ENCODE measurements at regions not wholly inside any gene's neighbourhood (a gene's known extent, or its start where the extent isn't known, plus 50 kb on each side); places are given as distances from the start of the nearest gene placed in this dataset.

DNA sequence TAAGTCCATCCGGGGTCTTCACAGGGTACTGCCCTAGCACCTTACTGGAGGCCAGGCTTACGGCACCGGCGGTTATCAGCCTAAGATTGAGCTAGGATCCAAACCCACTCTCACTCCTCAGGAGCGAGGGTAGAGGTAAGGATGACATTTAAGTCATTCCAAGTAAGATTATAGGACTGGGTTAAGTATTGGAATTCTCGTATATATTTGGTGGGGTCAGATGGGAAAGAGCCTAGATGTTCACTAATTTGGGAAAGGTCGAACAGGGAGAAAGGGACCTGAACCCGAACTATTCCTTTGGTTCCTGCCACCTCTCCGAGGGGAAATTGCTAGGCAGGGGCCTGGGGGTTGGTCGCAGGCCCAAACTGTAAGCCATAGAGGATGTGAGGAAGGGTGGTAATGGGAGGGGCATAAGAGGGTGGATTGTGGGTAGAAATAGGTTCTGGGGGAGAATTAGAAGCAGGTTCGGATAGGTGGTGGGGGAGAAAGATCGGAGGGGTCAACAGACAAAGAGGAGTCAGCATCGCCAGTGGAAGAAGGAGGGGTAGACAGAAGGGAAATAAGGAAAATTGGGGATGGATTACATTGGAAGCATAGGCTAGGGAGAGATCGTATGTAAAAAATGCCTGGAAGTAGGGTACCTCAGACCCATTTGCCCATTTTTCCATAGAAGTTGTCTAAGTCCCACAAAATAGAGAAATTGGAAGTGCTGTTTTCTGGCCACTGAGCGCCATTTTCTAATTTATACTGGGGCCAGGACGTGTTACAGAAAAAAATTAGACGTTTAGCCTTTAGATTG is 747.1 kb upstream of the ADGRB3 start (continued):
- TF ChIP-seq ZNF830 (CRISPR knock-in tag; IDR thresholded peaks at IDR 0.05) (peak; percentile 96), HDAC2 (IDR thresholded peaks at IDR 0.05) (no peak), SNIP1 (IDR thresholded peaks at IDR 0.05; ENCODE audit: low read depth) (peak; percentile 14; the same call in 1 of the 2 replicates), TEAD1 (CRISPR knock-in tag; IDR thresholded peaks at IDR 0.05) (peak in 1 of 2 experiments; percentile 39; a peak in 1 of 4 replicates), MAZ (CRISPR knock-in tag; conservative IDR thresholded peaks at IDR 0.05 in 1 of 2, IDR thresholded peaks at IDR 0.05 in 1 of 2) (no peak; a peak in 1 of 4 replicates), XRCC5 (IDR thresholded peaks at IDR 0.05; ENCODE audit: low read depth, low read length) (no peak), CCNT2 (IDR thresholded peaks at IDR 0.05; ENCODE audit: borderline replicate concordance, extremely low read depth, insufficient read length, low read depth, low read length) (no peak), CREM (IDR thresholded peaks at IDR 0.05; ENCODE audit: low read depth) (no peak), ZBTB1 (CRISPR knock-in tag; IDR thresholded peaks at IDR 0.05; ENCODE audit: borderline replicate concordance, low read depth) (no peak), KAT7 (CRISPR knock-in tag; IDR thresholded peaks at IDR 0.05; ENCODE audit: borderline replicate concordance) (no peak), HLTF (IDR thresholded peaks at IDR 0.05) (peak; percentile 71; the same call in 1 of the 2 replicates), ZNF76 (CRISPR knock-in tag; IDR thresholded peaks at IDR 0.05; ENCODE audit: borderline replicate concordance) (0 out of 2 replicates have a peak, but pooled peaks have one; percentile 45), RBBP5 (IDR thresholded peaks at IDR 0.05; ENCODE audit: borderline replicate concordance, insufficient read depth, low read length, poor library complexity, severe bottlenecking) (no peak), ZNF274 (IDR thresholded peaks at IDR 0.05; ENCODE audit: borderline replicate concordance, low read depth, low read length) (no peak), ZC3H11A (IDR thresholded peaks at IDR 0.05; ENCODE audit: low read depth, low read length) (peak; percentile 87), SMARCE1 (IDR thresholded peaks at IDR 0.05) (peak; percentile 34; the same call in 1 of the 2 replicates), ZKSCAN1 (IDR thresholded peaks at IDR 0.05; ENCODE audit: low read depth, low read length) (no peak), ZNF707 (CRISPR knock-in tag; conservative IDR thresholded peaks at IDR 0.05) (no peak), ZNF551 (CRISPR knock-in tag; IDR thresholded peaks at IDR 0.05) (peak; percentile 42; the same call in 1 of the 2 replicates), HDGF (IDR thresholded peaks at IDR 0.05) (0 out of 2 replicates have a peak, but pooled peaks have one; percentile 34), SMAD2 (IDR thresholded peaks at IDR 0.05; ENCODE audit: low read depth, low read length) (no peak), NR3C1 (CRISPR knock-in tag; IDR thresholded peaks at IDR 0.05) (no peak), SIN3A (IDR thresholded peaks at IDR 0.05; ENCODE audit: borderline replicate concordance in 2 of 2, control insufficient read depth in 1 of 2, low read depth in 2 of 2, low read length in 2 of 2) (0 out of 4 replicates have a peak, but pooled peaks of 1 of the 2 experiments have one; percentile 22), SMARCA4 (IDR thresholded peaks at IDR 0.05) (0 out of 2 replicates have a peak, but pooled peaks have one; percentile 36), ZNF57 (CRISPR knock-in tag; IDR thresholded peaks at IDR 0.05) (0 out of 2 replicates have a peak, but pooled peaks have one; percentile 13), EHMT2 (IDR thresholded peaks at IDR 0.05) (0 out of 2 replicates have a peak, but pooled peaks have one; percentile 11)
- TF ChIP-seq, protein P1, sequence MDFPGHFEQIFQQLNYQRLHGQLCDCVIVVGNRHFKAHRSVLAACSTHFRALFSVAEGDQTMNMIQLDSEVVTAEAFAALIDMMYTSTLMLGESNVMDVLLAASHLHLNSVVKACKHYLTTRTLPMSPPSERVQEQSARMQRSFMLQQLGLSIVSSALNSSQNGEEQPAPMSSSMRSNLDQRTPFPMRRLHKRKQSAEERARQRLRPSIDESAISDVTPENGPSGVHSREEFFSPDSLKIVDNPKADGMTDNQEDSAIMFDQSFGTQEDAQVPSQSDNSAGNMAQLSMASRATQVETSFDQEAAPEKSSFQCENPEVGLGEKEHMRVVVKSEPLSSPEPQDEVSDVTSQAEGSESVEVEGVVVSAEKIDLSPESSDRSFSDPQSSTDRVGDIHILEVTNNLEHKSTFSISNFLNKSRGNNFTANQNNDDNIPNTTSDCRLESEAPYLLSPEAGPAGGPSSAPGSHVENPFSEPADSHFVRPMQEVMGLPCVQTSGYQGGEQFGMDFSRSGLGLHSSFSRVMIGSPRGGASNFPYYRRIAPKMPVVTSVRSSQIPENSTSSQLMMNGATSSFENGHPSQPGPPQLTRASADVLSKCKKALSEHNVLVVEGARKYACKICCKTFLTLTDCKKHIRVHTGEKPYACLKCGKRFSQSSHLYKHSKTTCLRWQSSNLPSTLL (IDR thresholded peaks at IDR 0.05): peak; percentile 60; the same call in 1 of the 2 replicates

Measured in K562 (cell line).